HG03469 (cell line): ENCODE measurements at regions not wholly inside any gene's neighbourhood (a gene's known extent, or its start where the extent isn't known, plus 50 kb on each side); places are given as distances from the start of the nearest gene placed in this dataset.

Source experiments
- ATAC-seq: cut with Tn5 transposase; IDR thresholded peaks from one replicate; pipeline ENCODE4 v1.9.1; 2021; ENCODE audit warnings: mild to moderate bottlenecking, moderate library complexity, moderate number of reproducible peaks; ENCODE audit not compliant: unreplicated experiment

DNA sequence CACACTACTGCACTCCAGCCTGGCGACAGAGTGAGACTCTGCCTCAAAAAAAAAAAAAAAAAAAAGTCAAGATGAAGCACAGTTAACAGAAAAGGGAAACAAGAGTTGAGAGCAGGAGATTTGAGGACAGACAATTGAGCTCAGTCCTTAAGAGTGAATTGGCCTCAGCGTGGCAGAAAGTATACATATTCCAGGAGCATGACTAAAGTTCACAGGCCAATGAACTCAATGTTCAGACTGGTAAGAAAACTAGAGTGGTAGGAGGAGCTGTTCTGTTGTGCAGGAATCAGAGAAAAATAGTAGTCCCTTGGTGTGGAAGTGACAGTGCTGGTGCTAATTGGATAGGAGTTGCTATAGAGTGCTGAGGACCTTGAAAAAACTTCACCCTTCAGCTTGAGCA is 60.0 kb downstream of the NRN1 start:
- ATAC-seq, result no peak

DNA sequence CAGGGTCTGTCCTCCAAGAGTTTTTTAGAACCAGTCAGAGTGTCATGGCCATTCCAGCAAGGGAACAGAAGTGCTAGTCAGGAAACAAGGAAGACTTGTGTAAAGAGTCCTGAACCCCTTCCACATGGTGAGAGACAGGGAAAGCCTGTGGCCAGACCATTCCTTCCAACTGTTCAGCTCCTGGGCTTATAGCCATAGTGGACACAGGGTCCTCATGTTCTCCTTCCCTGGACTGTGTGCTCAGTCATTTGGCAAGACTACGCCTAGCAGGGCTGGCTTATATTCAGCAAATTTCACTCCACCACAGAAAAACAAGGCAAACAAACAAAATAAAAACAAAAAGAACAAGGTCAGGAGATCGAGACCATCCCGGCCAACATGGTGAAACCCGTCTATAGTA is 60.5 kb downstream of the NRN1 start:
- ATAC-seq, result no peak

DNA sequence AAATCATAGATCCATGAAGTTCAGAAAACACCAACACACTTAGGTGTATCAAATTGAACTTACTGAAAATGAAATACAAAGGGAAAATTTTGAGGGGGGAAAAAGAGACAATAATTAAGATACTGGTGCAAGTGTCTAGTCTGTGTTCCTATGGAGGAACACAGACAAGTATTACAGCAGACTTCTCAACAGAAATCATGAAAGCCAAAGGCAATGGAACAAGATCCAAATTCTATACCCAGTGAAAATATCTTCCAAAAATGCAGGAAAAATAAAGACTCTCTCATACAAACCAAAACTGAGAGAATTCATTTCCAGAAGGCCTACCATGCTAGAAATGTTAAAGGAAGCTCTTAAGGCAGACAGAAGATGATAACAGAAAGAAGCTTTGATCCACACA is 63.1 kb downstream of the NRN1 start:
- ATAC-seq, result no peak

DNA sequence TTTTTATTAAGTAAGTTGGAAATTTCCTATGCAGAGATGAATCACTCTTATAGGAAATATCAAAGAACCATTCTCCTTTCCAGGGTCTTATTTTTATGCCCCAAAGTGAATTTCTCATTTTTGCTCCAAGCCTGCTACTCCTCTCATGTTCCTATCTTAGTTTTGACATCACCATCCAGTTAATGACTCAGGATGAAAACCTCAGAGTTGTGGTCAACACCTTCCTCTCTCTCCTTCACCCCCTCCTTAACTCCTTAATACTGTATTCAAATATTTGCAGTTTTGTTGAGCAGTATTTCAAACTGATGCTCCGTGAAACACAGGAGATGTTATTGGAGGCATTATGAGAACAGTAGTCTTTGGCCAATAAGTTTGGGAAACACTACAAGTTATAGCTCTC is 64.1 kb downstream of the NRN1 start:
- ATAC-seq, result no peak

DNA sequence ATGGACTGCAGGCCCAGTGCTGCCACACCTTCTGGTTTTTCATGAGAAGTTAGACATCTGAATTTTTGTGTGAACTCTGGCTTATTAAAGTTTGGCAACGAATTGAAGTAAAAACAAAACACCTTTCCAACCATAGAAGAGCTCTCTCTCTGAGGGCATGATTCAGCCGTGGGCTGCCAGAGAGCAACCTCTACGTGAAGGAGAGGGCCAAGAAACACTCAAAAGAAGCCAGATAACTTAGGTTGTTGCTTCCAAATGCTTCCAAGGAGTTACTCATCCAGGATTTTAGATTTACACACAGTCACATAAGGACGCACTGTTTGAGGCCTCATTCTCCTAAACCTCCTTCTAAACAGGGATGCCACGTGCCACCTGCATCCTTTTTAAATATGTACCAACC is 65.5 kb downstream of the NRN1 start:
- ATAC-seq, result no peak

DNA sequence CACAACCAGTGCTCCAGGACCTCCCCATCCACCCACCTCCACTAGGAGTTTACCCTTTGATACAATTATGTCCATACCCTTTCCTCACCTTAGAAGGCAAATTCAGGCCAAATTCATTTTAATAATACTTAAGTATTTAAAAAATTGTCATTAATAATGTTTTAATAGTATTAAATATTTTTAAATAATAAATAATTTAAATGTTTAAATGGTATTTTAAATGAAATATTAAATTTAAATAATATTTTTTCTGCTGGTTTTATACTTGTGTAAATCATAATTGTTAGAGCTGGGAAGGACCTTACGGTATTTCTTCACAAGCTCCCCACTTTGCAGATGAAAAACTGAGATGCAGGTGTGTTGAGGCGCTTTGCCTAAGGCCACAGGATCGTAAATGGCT is 67.8 kb downstream of the NRN1 start:
- ATAC-seq, result no peak

DNA sequence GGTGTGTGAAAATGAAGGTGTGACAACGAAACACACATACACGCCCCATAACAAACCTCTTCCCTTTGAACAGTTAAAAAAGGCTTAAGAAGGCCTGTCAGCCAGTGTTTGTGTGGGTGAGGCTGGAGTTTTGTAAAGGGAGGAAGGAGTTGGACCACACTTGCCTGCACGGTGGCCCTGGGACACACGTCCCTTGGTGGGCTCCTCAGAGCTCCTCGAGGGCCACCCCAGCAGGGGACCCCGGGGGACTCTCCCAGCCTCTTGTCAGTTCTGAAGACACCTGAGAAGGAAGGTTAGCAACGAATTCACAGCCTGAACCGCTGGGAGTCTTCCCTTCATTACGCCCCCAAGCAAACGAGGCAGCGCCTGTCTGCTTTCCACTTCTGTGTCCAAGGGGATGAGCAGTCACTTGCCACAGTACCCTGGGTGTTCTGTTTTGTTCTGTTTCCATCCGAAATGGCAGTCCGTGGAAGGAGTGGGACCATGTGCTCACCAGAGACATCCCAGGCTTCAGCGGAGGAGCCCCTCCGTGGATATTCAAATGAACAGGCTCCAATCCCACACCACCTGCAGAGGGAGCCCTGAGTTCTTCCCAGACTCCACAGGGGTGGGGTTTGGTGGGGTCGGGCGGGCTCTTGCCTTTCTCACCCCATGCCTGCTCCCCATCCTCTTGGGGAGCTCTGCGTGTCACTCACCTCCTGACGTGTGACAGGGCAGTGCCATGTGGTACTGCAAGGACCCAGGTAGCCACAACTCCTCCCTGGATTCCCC is 68.6 kb downstream of the NRN1 start:
- ATAC-seq, result no peak

DNA sequence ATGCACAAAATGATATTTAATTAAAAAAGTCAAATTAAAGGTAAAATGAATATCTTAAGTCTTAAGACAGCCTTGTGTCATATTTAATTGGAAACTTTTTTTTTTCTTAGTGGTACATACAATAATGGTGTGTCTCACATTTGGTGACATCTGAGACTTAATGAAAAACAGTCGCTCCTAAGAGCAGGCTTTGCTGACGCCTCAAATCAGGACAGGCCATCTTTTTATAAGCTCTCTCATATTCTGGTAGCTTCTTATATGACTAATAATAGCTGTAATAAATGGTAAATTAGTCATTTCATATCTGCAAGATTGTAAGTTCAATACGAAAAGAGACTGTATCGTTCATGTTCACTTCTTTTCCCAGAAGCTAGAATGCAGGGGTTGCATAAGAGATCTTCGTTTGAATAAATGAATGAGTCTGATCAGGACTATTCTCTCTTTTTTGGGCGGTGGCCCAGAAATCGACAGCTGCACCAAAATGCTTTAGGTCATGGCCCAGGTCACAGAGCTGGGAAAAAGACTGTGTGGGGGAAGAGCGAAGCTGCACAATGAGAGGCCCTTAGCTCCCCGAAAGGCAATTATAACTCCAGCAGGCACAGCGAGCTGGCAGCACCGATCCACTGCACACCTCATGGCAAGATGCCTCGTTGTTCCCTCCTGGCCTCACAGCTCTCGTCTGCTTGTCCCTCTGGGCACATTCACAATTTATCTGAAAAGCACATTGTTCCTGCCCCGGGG is 69.4 kb downstream of the NRN1 start:
- ATAC-seq, result no peak

DNA sequence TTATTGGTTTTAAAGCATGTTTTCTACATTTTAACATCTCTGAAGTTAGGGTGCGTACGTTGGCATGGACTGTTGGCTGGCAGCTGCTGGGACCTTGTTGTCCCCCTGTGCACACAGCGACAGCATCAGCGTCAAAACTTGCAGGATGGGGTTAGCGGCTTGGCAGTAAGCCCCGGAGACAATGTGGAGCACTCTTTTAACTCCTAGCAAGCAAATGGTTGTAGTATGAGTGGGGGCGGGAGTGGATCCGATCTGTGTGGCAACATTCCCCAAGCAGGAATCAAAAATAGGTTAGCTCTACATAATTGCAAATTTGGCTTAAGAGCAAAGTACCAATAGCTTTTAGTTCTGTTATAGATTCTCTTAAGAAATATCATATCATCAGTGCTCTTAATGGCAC is 70.1 kb downstream of the NRN1 start:
- ATAC-seq, result no peak

DNA sequence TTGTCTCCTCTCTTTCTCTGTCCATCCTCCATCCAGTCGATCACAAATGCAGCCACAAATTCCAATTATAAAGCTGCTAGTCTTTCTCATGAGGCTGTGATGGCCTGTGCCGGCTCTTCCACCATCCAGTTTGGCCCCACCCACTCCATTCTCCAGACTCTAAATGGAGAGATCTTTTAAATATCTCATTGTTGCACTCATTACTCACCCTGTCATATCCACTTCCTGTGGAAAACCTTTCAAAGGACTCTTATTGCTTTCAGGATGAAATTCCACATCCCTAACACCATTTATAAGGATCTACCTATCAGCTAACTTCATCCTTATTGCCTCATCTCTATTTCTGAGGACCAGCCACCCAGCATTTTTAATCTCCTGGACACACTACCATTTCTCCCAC is 70.6 kb downstream of the NRN1 start:
- no peak for ATAC-seq

DNA sequence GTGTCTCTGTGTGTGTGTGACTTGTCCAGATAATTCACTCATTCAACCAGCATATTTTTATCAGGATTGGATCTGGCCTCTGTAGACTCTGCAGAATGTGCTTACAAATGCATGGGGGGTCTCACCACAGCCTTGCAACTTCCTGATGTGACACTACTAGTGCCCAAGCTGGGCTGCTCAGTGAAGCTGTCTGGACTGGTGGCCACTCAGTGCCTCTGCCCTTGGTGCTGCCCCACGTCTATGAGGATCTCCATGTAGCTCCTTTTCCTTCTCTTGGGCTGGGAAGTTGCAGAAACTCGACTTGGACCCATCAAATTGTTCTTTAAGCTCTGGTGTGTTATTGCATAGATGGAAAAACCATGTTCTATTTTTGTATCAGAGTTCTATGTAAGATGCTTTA is 75.8 kb downstream of the NRN1 start:
- no peak for ATAC-seq

DNA sequence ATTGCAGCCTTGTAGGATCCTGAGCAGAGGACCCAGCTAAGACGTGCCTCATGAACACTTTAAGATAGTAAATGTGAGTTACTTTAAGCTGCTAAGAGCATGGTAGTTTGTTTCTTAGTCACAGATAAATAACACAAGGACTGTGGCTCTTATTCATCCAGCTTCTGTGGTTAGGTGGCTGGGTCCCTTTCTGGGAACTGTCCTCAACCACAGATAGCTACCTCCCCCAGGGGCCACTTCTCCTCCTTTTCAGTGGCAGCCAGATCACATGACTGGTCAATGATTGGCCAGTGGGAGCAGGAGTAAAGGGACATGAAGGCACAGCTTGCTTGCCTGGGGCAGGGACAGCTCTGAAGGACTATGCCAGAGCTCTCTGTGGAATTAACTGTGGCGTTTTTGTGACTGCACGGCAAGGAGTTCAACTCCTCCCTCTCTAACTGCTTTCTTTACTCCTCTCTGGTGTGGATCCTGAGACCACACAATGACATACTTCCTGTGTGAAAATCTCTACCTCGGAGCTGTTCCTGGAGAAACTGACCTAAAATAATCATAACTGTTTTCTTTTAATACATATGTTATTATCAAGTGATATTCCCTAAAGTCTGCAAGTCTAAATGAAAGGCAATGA is 76.5 kb downstream of the NRN1 start:
- no peak for ATAC-seq

DNA sequence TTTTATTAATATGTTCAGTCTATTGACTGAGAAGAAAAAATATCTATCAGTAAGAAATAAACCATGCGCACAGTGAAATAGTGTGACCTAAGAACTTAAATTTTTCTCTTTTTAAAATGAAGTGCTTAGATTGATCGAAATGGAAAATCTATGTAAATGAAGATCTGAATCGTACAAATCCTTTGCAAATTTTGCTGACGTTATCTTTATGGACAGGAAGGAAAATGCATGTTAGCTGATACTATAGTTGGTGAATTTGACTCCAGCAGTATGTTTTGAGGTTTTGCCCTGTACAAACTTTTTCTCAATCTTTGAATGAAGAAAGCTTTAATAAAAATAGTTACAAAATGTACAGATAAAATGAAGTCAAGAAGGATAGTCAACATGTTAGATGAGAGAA is 82.9 kb downstream of the NRN1 start:
- ATAC-seq, result no peak

DNA sequence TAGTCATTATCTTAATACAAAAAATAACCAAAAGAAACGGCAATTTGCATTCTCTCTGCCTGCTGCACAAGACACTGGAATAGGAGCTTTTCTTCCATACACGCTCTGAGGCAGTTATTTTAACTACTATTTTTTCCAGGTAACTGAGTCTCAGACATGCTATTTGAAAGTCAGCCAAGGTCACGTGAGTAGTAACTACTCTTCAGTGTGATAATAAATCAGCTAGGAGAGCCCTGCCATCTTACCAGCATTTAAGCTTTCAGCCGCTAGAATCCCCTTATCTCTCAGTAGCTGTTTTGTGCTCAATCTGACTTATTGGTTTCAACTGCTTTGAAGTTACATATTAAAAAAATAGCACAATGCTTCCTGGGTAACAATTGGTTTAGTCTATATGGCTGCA is 84.5 kb downstream of the NRN1 start:
- ATAC-seq, result no peak

DNA sequence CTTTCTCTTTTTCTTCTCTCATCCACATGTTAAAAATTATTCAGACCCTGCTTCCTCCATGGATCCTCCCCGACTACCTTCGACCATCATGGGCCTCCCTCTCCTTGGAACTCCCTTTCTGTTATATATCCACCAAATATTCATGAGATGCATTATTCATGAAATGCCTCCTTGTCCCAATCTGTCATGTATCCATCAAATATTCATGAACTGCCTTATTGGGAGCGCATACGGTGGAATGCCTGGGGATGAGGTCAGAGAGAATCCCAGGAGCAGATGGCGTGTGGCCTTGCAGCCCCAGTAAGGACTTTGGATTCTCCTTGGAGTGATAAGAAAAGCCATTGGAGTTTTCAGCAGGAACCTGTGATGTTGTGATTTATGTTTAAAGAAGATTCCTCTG is 97.0 kb downstream of the NRN1 start:
- no peak for ATAC-seq

DNA sequence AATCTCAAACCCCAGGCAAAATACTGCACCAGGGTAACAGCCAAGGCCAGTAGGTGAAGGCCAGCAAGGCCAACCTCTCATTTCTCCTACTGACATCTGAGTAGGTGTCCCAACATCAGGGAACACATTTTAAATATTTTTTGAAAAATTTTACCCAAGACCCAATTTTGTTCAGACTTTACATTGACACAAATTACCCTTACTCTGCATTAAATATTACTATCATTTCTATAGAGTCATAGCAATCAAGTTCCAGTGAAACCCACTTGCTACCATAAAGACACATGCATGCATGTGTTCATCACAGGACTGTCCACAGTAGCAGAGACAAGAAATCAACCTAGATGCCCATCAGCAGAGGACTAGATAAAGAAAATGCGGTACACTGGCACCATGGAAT is 99.9 kb downstream of the NRN1 start:
- ATAC-seq, result no peak

DNA sequence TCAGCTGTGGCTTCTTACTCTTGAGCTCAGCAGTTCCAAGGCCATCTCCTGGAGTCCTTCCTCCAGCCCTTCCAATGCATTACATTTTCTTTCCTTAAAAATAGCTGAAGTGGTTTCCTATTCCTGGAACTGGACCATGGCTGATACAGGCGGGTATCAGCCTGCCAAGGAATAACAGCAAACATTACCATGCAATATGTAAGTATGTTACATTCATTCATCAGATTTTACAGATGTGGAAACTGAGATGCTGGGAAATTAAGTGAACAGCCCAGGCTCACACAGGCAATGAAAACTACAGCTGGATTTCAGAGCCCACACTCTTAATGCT is 100.4 kb downstream of the NRN1 start:
- no peak for ATAC-seq

DNA sequence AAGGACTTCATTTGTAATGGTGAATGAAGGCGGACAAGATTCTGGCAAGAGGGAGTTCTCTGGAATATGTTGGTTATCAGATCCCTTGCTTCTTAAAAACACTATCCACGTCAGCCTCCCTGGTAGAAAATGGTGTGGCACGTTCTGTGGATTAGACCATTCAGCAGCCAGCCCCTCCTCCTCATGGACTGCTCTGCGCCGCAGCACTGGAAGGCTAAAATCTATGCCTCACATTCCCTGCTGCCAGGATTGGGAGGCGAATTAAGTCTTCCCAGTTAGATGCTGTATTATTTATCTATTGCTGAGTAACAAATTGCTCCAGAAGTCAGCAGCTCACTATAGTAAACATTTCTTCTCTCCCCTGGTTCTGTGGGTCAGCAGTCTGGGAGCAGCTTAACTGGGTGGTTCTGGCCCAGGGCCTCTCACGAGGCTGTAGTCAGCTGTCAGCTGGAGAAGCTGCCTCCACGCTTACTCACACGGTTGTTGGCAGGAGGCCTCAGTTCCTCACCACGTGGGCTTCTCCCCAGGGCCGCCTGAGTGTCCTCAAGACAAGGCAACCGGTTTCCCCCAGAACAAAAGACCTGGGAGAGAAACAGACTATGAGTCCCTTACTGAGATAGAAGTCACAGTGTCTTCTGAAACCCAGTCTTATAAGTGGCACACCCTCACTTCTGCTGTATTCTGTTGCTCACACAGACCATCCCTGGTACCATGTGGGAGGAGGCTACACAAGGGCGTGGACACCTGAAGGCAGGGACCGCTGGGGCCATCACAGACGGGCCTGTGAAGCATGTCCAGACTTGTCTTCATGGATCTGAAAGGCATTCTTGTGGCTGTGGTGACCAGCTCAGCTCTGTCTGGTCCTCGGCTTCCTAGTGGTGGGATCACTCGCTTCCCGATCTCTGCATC is 101.0 kb downstream of the NRN1 start:
- ATAC-seq, result no peak

DNA sequence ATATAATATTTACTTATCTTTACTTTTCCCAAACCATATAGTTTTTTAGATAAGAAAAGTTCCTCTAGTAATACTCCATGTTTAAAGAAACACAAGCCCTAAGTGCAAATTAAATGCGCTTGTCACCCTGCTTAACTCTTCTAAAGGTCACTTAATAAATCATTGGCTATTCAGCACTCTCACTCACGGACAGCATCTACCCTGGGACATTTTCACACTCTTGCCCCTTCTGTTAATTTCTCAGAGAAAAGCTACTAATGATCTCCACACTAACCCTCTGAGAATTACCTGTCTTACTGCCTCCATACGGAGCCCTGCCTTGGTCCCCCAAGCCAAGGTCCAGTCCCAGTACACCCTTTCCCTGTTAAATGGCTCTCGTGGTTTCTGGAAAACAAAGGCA is 102.2 kb downstream of the NRN1 start:
- ATAC-seq, result no peak

DNA sequence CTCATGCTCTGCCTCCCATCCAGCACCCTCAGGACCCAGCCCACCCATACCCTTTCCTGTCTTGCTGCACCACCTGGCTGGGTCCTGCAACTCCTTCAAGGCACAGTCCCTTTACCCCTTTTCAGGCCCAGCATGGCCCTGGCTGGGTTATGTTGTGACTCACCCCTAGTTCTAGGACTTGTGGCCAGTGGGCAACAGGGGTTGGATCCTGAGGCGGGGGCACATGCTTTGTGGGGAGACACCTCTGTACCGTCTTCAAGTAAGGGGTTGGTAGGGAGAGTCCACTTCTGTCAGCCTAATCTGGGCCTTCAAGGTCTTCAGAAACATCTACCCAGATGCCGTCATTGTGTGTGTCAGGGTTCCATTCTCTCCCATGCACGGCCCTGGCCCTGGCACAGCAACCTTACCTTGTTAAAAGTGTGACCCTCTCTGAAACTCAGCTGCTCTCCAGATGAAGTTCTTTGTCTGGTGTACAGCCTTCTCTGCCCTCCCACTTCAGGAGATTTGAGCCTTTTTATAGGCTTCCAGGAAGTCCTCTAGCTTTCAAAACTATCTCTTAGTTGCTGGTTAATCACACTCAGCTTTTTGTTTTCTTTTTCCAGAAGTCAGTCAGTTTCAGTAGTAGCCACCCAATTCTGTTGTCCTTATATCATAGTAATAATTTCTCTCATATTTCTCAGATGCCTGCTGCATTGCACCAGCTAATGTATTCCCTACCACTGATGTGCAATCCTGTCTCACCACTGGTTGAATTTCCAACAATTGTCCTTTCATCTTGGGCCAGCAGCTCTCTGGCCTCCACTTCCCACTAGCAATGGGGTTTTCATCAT is 107.3 kb downstream of the NRN1 start:
- no peak for ATAC-seq
